Activated naive CD8-positive, alpha-beta T cell treated with anti-CD3 and anti-CD28 coated beads for 36 hours (primary cell): ENCODE measurements at regions not wholly inside any gene's neighbourhood (a gene's known extent, or its start where the extent isn't known, plus 50 kb on each side); places are given as distances from the start of the nearest gene placed in this dataset.

Experiments used
- DNase-seq: peaks from one replicate; pipeline ENCODE4 v3.0.0; 2021
- H3K27ac Mint-ChIP-seq: one replicate; pipeline ENCODE4 v1.8.0; 2022; ENCODE audit warnings: mild to moderate bottlenecking, moderate library complexity, mixed read lengths
- H3K27me3 Mint-ChIP-seq: one replicate; pipeline ENCODE4 v1.8.0; 2022; ENCODE audit warnings: mild to moderate bottlenecking, mixed read lengths
- H3K36me3 Mint-ChIP-seq: one replicate; pipeline ENCODE4 v1.8.0; 2021; ENCODE audit warnings: mild to moderate bottlenecking, mixed read lengths
- H3K4me1 Mint-ChIP-seq: one replicate; pipeline ENCODE4 v1.8.0; 2021; ENCODE audit warnings: mixed read lengths
- H3K4me3 Mint-ChIP-seq: one replicate; pipeline ENCODE4 v1.8.0; 2022; ENCODE audit warnings: mild to moderate bottlenecking, moderate library complexity, mixed read lengths
- H3K9me3 Mint-ChIP-seq: one replicate; pipeline ENCODE4 v1.8.0; 2022; ENCODE audit warnings: mixed read lengths

- Mint-ChIP-seq H3K9me3 (peaks cover 4% of the 10 kb centered on the region), H3K4me3 (no peak overlapping the region), H3K27ac (no peak overlapping the region), H3K36me3 (no peaks in the 10 kb centered on the region), H3K4me1 (no peaks in the 10 kb centered on the region), H3K27me3 (no peaks in the 10 kb centered on the region)
- DNase-seq: no peak
These were observed 200.3 kb upstream of the FAM83B start for GRCh38 chr6:54646069-54646950.

- no peak overlapping the region for H3K4me3 Mint-ChIP-seq
- no peaks in the 10 kb centered on the region for H3K36me3 Mint-ChIP-seq
- H3K9me3 Mint-ChIP-seq: peaks cover 4% of the 10 kb centered on the region
- H3K27ac Mint-ChIP-seq: no peak overlapping the region
- DNase-seq: no peak
- H3K4me1 Mint-ChIP-seq: no peaks in the 10 kb centered on the region
- no peaks in the 10 kb centered on the region for H3K27me3 Mint-ChIP-seq
These were observed 199.5 kb upstream of the FAM83B start for GRCh38 chr6:54646951-54647664.

- no peak overlapping the region for H3K4me3 Mint-ChIP-seq
- H3K9me3 Mint-ChIP-seq: peaks cover 7% of the 10 kb centered on the region
- no peaks in the 10 kb centered on the region for H3K27me3 Mint-ChIP-seq
- H3K27ac Mint-ChIP-seq: no peak overlapping the region
- no peaks in the 10 kb centered on the region for H3K4me1 Mint-ChIP-seq
- H3K36me3 Mint-ChIP-seq: no peaks in the 10 kb centered on the region
- DNase-seq: no peak
These were observed 192.2 kb upstream of the FAM83B start for GRCh38 chr6:54654381-54654780.

- Mint-ChIP-seq H3K27me3 (no peaks in the 10 kb centered on the region), H3K4me3 (no peak overlapping the region), H3K36me3 (no peaks in the 10 kb centered on the region), H3K9me3 (peaks cover 6% of the 10 kb centered on the region), H3K27ac (no peak overlapping the region), H3K4me1 (no peaks in the 10 kb centered on the region)
- no peak for DNase-seq
These were observed 191.4 kb upstream of the FAM83B start for GRCh38 chr6:54655162-54655561.

GRCh38 chr6:54665278-54665677, 181.3 kb upstream of the FAM83B start:
- Mint-ChIP-seq H3K4me1 (no peaks in the 10 kb centered on the region), H3K9me3 (peaks cover 6% of the 10 kb centered on the region), H3K27ac (no peak overlapping the region), H3K36me3 (no peaks in the 10 kb centered on the region), H3K4me3 (no peak overlapping the region), H3K27me3 (no peaks in the 10 kb centered on the region)
- DNase-seq: no peak

GRCh38 chr6:54680531-54680930, 166.0 kb upstream of the FAM83B start:
- no peaks in the 10 kb centered on the region for H3K4me1 Mint-ChIP-seq
- H3K27me3 Mint-ChIP-seq: no peaks in the 10 kb centered on the region
- no peaks in the 10 kb centered on the region for H3K36me3 Mint-ChIP-seq
- no peak for DNase-seq
- no peak overlapping the region for H3K27ac Mint-ChIP-seq
- H3K9me3 Mint-ChIP-seq: peaks cover 2% of the 10 kb centered on the region
- no peak overlapping the region for H3K4me3 Mint-ChIP-seq

GRCh38 chr6:54681267-54681666, 165.3 kb upstream of the FAM83B start:
- Mint-ChIP-seq H3K27ac (no peak overlapping the region), H3K4me1 (no peaks in the 10 kb centered on the region), H3K4me3 (no peak overlapping the region), H3K36me3 (no peaks in the 10 kb centered on the region), H3K27me3 (no peaks in the 10 kb centered on the region), H3K9me3 (peaks cover 2% of the 10 kb centered on the region)
- no peak for DNase-seq

GRCh38 chr6:54681987-54682386, 164.6 kb upstream of the FAM83B start:
- H3K4me3 Mint-ChIP-seq: no peak overlapping the region
- H3K27ac Mint-ChIP-seq: no peak overlapping the region
- H3K9me3 Mint-ChIP-seq: peaks cover 2% of the 10 kb centered on the region
- H3K27me3 Mint-ChIP-seq: no peaks in the 10 kb centered on the region
- H3K4me1 Mint-ChIP-seq: no peaks in the 10 kb centered on the region
- no peaks in the 10 kb centered on the region for H3K36me3 Mint-ChIP-seq
- DNase-seq: no peak

- no peak for DNase-seq
- Mint-ChIP-seq H3K9me3 (peaks cover 2% of the 10 kb centered on the region), H3K36me3 (no peaks in the 10 kb centered on the region), H3K4me3 (no peak overlapping the region), H3K27ac (no peak overlapping the region), H3K4me1 (no peaks in the 10 kb centered on the region), H3K27me3 (no peaks in the 10 kb centered on the region)
These were observed 157.0 kb upstream of the FAM83B start for GRCh38 chr6:54689620-54690019.

- no peaks in the 10 kb centered on the region for H3K9me3 Mint-ChIP-seq
- no peaks in the 10 kb centered on the region for H3K27me3 Mint-ChIP-seq
- H3K4me3 Mint-ChIP-seq: no peak overlapping the region
- H3K36me3 Mint-ChIP-seq: no peaks in the 10 kb centered on the region
- H3K27ac Mint-ChIP-seq: no peak overlapping the region
- no peaks in the 10 kb centered on the region for H3K4me1 Mint-ChIP-seq
- no peak for DNase-seq
These were observed 156.0 kb upstream of the FAM83B start for GRCh38 chr6:54690596-54690995.

GRCh38 chr6:54694928-54695532, 151.5 kb upstream of the FAM83B start:
- DNase-seq: no peak
- Mint-ChIP-seq H3K4me3 (no peak overlapping the region), H3K4me1 (no peaks in the 10 kb centered on the region), H3K27ac (no peak overlapping the region), H3K36me3 (no peaks in the 10 kb centered on the region), H3K27me3 (no peaks in the 10 kb centered on the region), H3K9me3 (no peaks in the 10 kb centered on the region)

- DNase-seq: no peak
- no peaks in the 10 kb centered on the region for H3K9me3 Mint-ChIP-seq
- no peak overlapping the region for H3K4me3 Mint-ChIP-seq
- H3K36me3 Mint-ChIP-seq: no peaks in the 10 kb centered on the region
- no peak overlapping the region for H3K27ac Mint-ChIP-seq
- H3K27me3 Mint-ChIP-seq: no peaks in the 10 kb centered on the region
- H3K4me1 Mint-ChIP-seq: no peaks in the 10 kb centered on the region
These were observed 150.8 kb upstream of the FAM83B start for GRCh38 chr6:54695815-54696214.

GRCh38 chr6:54697424-54697823, 149.1 kb upstream of the FAM83B start:
- H3K4me1 Mint-ChIP-seq: no peaks in the 10 kb centered on the region

GRCh38 chr6:54698974-54699373, 147.6 kb upstream of the FAM83B start:
- no peak for DNase-seq
- H3K9me3 Mint-ChIP-seq: no peaks in the 10 kb centered on the region
- H3K36me3 Mint-ChIP-seq: no peaks in the 10 kb centered on the region
- H3K4me1 Mint-ChIP-seq: no peaks in the 10 kb centered on the region
- no peaks in the 10 kb centered on the region for H3K27me3 Mint-ChIP-seq
- H3K27ac Mint-ChIP-seq: no peak overlapping the region
- no peak overlapping the region for H3K4me3 Mint-ChIP-seq

More at GRCh38 chr6:54697424-54697823, 149.1 kb upstream of the FAM83B start:
- Mint-ChIP-seq H3K9me3 (no peaks in the 10 kb centered on the region), H3K27me3 (no peaks in the 10 kb centered on the region), H3K36me3 (no peaks in the 10 kb centered on the region), H3K27ac (no peak overlapping the region), H3K4me3 (no peak overlapping the region)
- no peak for DNase-seq

- DNase-seq: no peak
- no peaks in the 10 kb centered on the region for H3K36me3 Mint-ChIP-seq
- H3K27ac Mint-ChIP-seq: no peak overlapping the region
- H3K4me1 Mint-ChIP-seq: no peaks in the 10 kb centered on the region
- no peak overlapping the region for H3K4me3 Mint-ChIP-seq
- no peaks in the 10 kb centered on the region for H3K9me3 Mint-ChIP-seq
- H3K27me3 Mint-ChIP-seq: no peaks in the 10 kb centered on the region
These were observed 146.4 kb upstream of the FAM83B start for GRCh38 chr6:54700158-54700557.
